ENCODE measurements at regions not wholly inside any gene's neighbourhood (a gene's known extent, or its start where the extent isn't known, plus 50 kb on each side); places are given as distances from the start of the nearest gene placed in this dataset.
"Not testable (repeated sequence)": the region's sequence is repeated elsewhere in the genome, so short reads cannot be mapped to it uniquely, and the experiment has no call there.

DNA sequence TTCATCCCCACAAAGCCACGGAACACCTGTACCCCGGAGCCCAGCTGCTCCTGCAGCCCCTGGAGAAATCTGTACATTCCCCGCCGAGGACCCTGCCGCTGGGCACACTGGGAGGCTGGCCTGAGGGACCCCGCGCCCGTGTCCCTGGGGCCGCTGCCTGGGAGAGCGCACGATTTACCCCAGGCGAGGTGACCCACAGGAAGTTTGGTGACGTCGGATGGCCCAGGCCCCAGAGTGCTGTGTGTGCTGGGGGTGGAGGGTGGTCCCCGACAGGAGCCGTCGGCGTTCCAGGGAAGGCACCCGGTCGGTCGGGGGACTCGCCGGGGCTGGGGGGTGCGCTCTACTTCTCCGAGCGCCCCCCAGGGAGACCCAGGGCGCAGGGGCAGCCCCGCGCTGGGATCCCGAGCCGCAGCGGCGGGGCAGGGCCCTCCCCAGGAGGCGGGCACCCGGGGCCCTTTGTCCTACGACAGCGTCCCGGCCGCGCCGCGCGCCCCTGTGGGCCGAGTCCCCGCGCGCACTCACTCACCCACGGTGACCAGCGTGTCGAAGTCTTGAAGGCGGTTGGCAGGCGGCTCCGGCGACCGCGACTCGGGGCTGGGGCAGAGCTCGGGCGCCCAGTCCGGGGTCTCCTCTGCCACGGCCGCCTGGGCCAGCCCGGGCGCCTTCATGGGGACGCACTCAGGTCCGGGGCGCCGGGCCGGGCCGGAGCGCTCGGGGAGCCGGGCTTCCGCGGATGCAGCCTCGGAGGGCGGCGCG is 206.4 kb upstream of the PRKX start:
- TF ChIP-seq POLR2A (IDR thresholded peaks at IDR 0.05), result not testable (repeated sequence)
- TF ChIP-seq, protein P1, sequence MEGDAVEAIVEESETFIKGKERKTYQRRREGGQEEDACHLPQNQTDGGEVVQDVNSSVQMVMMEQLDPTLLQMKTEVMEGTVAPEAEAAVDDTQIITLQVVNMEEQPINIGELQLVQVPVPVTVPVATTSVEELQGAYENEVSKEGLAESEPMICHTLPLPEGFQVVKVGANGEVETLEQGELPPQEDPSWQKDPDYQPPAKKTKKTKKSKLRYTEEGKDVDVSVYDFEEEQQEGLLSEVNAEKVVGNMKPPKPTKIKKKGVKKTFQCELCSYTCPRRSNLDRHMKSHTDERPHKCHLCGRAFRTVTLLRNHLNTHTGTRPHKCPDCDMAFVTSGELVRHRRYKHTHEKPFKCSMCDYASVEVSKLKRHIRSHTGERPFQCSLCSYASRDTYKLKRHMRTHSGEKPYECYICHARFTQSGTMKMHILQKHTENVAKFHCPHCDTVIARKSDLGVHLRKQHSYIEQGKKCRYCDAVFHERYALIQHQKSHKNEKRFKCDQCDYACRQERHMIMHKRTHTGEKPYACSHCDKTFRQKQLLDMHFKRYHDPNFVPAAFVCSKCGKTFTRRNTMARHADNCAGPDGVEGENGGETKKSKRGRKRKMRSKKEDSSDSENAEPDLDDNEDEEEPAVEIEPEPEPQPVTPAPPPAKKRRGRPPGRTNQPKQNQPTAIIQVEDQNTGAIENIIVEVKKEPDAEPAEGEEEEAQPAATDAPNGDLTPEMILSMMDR (IDR thresholded peaks at IDR 0.05), result not testable (repeated sequence)
